SK-N-SH treated with all-trans-retinoic acid at 6 μM for 48 hours (cell line): ENCODE measurements at regions not wholly inside any gene's neighbourhood (a gene's known extent, or its start where the extent isn't known, plus 50 kb on each side); places are given as distances from the start of the nearest gene placed in this dataset.

ENCODE experiments used
- ATAC-seq: fragments of 200-7000 bp; cut with Tn5 transposase; 3 replicates; pipeline ENCODE4 v1.9.1; 2020; ENCODE audit warnings: mild to moderate bottlenecking, moderate library complexity
- ARNTL ChIP-seq: fragments of 450-650 bp; formaldehyde crosslinking; IDR thresholded peaks from 2 replicates; pipeline ENCODE4 v1.5.0; 2020; ENCODE audit warnings: low read depth, mild to moderate bottlenecking, moderate library complexity, borderline replicate concordance
- BACH2 ChIP-seq: fragments of 250-450 bp; sonication (Bioruptor Pico); IDR thresholded peaks from 2 replicates; pipeline ENCODE4 v1.9.0; 2021; ENCODE audit warnings: mild to moderate bottlenecking, borderline replicate concordance
- CREB5 ChIP-seq: fragments of 250-450 bp; sonication (Bioruptor Pico); IDR thresholded peaks from 2 replicates; pipeline ENCODE4 v1.5.1; 2020; ENCODE audit warnings: low read depth, mild to moderate bottlenecking, moderate library complexity
- CSRNP3 ChIP-seq: fragments of 250-450 bp; sonication (Bioruptor Pico); IDR thresholded peaks from 2 replicates; pipeline ENCODE4 v1.5.1; 2021; ENCODE audit warnings: mild to moderate bottlenecking, moderate library complexity
- ESRRG ChIP-seq: fragments of 250-450 bp; sonication (Bioruptor Pico); IDR thresholded peaks from 2 replicates; pipeline ENCODE4 v1.6.1; 2021; ENCODE audit warnings: mild to moderate bottlenecking
- GLIS3 ChIP-seq: fragments of 250-450 bp; sonication (Bioruptor Pico); IDR thresholded peaks from 2 replicates; pipeline ENCODE4 v1.5.0; 2020; ENCODE audit warnings: mild to moderate bottlenecking, moderate library complexity
- OSR1 ChIP-seq: fragments of 250-450 bp; sonication (Bioruptor Pico); IDR thresholded peaks from 2 replicates; pipeline ENCODE4 v1.8.0; 2022; ENCODE audit warnings: moderate library complexity, mild to moderate bottlenecking, inconsistent platforms
- PATZ1 ChIP-seq: fragments of 250-450 bp; sonication (Bioruptor Pico); IDR thresholded peaks from 2 replicates; pipeline ENCODE4 v1.8.0; 2020; ENCODE audit warnings: mild to moderate bottlenecking, moderate library complexity, borderline replicate concordance
- POU6F1 ChIP-seq: fragments of 250-450 bp; sonication (Bioruptor Pico); IDR thresholded peaks from 2 replicates; pipeline ENCODE4 v1.8.0; 2021; ENCODE audit warnings: low read depth, mild to moderate bottlenecking, moderate library complexity, borderline replicate concordance
- PPARA ChIP-seq: fragments of 250-450 bp; sonication (Bioruptor Pico); IDR thresholded peaks from 2 replicates; pipeline ENCODE4 v1.5.0; 2020; ENCODE audit warnings: mild to moderate bottlenecking, borderline replicate concordance
- SNAI2 ChIP-seq: fragments of 250-450 bp; sonication (Bioruptor Pico); IDR thresholded peaks from 2 replicates; pipeline ENCODE4 v1.5.0; 2020; ENCODE audit warnings: mild to moderate bottlenecking, moderate library complexity
- TCF4 ChIP-seq: fragments of 250-450 bp; sonication (Bioruptor Pico); IDR thresholded peaks from 2 replicates; pipeline ENCODE4 v1.8.0; 2021; ENCODE audit warnings: mild to moderate bottlenecking, moderate library complexity, borderline replicate concordance
- TOX ChIP-seq: fragments of 250-450 bp; sonication (Bioruptor Pico); IDR thresholded peaks from 2 replicates; pipeline ENCODE4 v1.8.0; 2021; ENCODE audit warnings: mild to moderate bottlenecking, moderate library complexity, borderline replicate concordance
- TSHZ2 ChIP-seq: fragments of 250-450 bp; sonication (Bioruptor Pico); IDR thresholded peaks from 2 replicates; pipeline ENCODE4 v1.5.0; 2020; ENCODE audit warnings: mild to moderate bottlenecking, moderate library complexity
- ZFP3 ChIP-seq: fragments of 250-450 bp; sonication (Bioruptor Pico); IDR thresholded peaks from 2 replicates; pipeline ENCODE4 v1.5.0; 2020; ENCODE audit warnings: mild to moderate bottlenecking, moderate library complexity
- ZFP30 ChIP-seq: fragments of 450-650 bp; formaldehyde crosslinking; IDR thresholded peaks from 2 replicates; pipeline ENCODE4 v1.5.0; 2022; ENCODE audit warnings: mild to moderate bottlenecking, moderate library complexity
- ZNF70 ChIP-seq: fragments of 450-650 bp; formaldehyde crosslinking; IDR thresholded peaks from 2 replicates; pipeline ENCODE4 v1.5.0; 2020; ENCODE audit warnings: mild to moderate bottlenecking, moderate library complexity
- ZNF8 ChIP-seq: fragments of 450-650 bp; formaldehyde crosslinking; IDR thresholded peaks from 2 replicates; pipeline ENCODE4 v1.5.0; 2020; ENCODE audit warnings: mild to moderate bottlenecking, moderate library complexity

- TF ChIP-seq TSHZ2 (CRISPR knock-in tag) (no peak), ZFP3 (CRISPR knock-in tag) (no peak), PATZ1 (no peak), CREB5 (CRISPR knock-in tag) (no peak), OSR1 (CRISPR knock-in tag) (no peak), ESRRG (CRISPR knock-in tag) (no peak), TOX (no peak), POU6F1 (CRISPR knock-in tag) (no peak)
- peak; percentile 87 for ATAC-seq
These were observed 139.1 kb downstream of the SPTSSA start for GRCh38 chr14:34322940-34323418.

GRCh38 chr14:34319140-34319539, 142.9 kb downstream of the SPTSSA start:
- ATAC-seq = no peak
- TF ChIP-seq CREB5 (CRISPR knock-in tag) = no peak
- TF ChIP-seq ZNF70 = no peak
- no peak for TF ChIP-seq SNAI2 (CRISPR knock-in tag)
- no peak for TF ChIP-seq POU6F1 (CRISPR knock-in tag)
- TF ChIP-seq GLIS3 (CRISPR knock-in tag) = no peak
- TF ChIP-seq ZNF8 (CRISPR knock-in tag) = no peak
- no peak for TF ChIP-seq CSRNP3 (CRISPR knock-in tag)
- TF ChIP-seq ESRRG (CRISPR knock-in tag) = no peak
- TF ChIP-seq TCF4 (CRISPR knock-in tag) = no peak
- TF ChIP-seq ZFP3 (CRISPR knock-in tag) = no peak
- no peak for TF ChIP-seq BACH2
- TF ChIP-seq TSHZ2 (CRISPR knock-in tag) = no peak
- TF ChIP-seq ZFP30 = no peak
- TF ChIP-seq PPARA (CRISPR knock-in tag) = no peak
- no peak for TF ChIP-seq TOX
- no peak for TF ChIP-seq ARNTL (CRISPR knock-in tag)
